NT2/D1 (cell line): ENCODE measurements at regions not wholly inside any gene's neighbourhood (a gene's known extent, or its start where the extent isn't known, plus 50 kb on each side); places are given as distances from the start of the nearest gene placed in this dataset.

Source experiments
- SUZ12 ChIP-seq: IDR thresholded peaks from 2 replicates; pipeline ENCODE4 v1.6.1; 2011; ENCODE audit not compliant: insufficient read length, insufficient read depth; ENCODE audit errors: extremely low read depth
- YY1 ChIP-seq: IDR thresholded peaks from 2 replicates; pipeline ENCODE4 v1.6.1; 2011; ENCODE audit not compliant: insufficient read length, insufficient read depth
- ZNF274 ChIP-seq: IDR thresholded peaks from 2 replicates; pipeline ENCODE4 v1.6.1; 2011; ENCODE audit warnings: mild to moderate bottlenecking, low read depth, low read length

DNA sequence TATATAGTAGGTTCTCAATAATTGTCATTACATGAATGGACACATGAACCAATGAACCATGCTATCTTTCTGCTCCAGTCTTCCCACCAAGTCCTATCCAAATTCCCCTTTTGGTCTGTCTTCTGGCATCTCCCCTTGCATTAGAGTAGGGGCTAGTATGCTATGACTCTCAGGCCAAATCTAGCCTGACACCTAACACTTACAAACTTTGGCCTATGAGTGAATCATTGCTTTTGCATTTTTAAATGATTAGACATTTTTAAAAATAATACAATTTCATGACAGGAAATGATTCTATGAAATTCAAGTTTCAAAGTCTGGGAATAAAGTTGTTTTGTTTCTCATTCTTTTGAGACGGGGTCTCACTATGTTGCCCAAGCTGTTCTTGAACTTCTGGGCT lies 102.5 kb upstream of the MAF start:
- TF ChIP-seq ZNF274: no peak
- TF ChIP-seq YY1: no peak
- no peak for TF ChIP-seq SUZ12
